Heart left ventricle (tissue), 16 donors: ENCODE measurements at regions not wholly inside any gene's neighbourhood (a gene's known extent, or its start where the extent isn't known, plus 50 kb on each side); places are given as distances from the start of the nearest gene placed in this dataset.
"Not testable (repeated sequence)": the region's sequence is repeated elsewhere in the genome, so short reads cannot be mapped to it uniquely, and the experiment has no call there.

Experiments
- ATAC-seq, 4 donors: fragments of 200-7000 bp; cut with Tn5 transposase; one replicate each; pipeline ENCODE4 v1.9.1; 2020 to 2022; ENCODE audit warnings: moderate library complexity in 4 of 4, mild to moderate bottlenecking in 3 of 4, moderate number of reproducible peaks in 1 of 4
- DNase-seq, 5 donors: peaks; one replicate each; pipeline ENCODE4 v3.0.0-alpha.2; 2020
- H3K27ac ChIP-seq, 12 donors: fragments of 200-600 bp; sonication (generic) in 4 of 12; one replicate each; pipeline versions ENCODE4 v1.5.0 to v1.8.0; 2016 to 2022; ENCODE audit warnings: mild to moderate bottlenecking in 2 of 12
- H3K27me3 ChIP-seq, 9 donors: fragments of 200-600 bp; sonication (generic) in 2 of 9; one replicate each; pipeline versions ENCODE4 v1.5.1 to v1.8.0; 2016 to 2022; ENCODE audit warnings: mild to moderate bottlenecking in 3 of 9
- H3K36me3 ChIP-seq, 9 donors: fragments of 200-600 bp; sonication (generic) in 2 of 9; one replicate each; pipeline versions ENCODE4 v1.5.0 to v1.8.0; 2018 to 2022; ENCODE audit warnings: mild to moderate bottlenecking in 2 of 9
- H3K4me1 ChIP-seq, 12 donors: fragments of 200-600 bp; sonication (generic) in 4 of 12; one replicate each; pipeline versions ENCODE4 v1.5.0 to v1.8.0; 2016 to 2022; ENCODE audit warnings: mild to moderate bottlenecking in 3 of 12
- H3K4me3 ChIP-seq, 12 donors: fragments of 200-600 bp; sonication (generic) in 4 of 12; one replicate each; pipeline versions ENCODE4 v1.5.0 to v1.8.0; 2017 to 2022; ENCODE audit warnings: mild to moderate bottlenecking in 9 of 12, moderate library complexity in 4 of 12
- H3K9me3 ChIP-seq, 12 donors: fragments of 200-600 bp; sonication (generic) in 4 of 12; one replicate each; pipeline versions ENCODE4 v1.5.0 to v1.8.0; 2016 to 2022; ENCODE audit warnings: mild to moderate bottlenecking in 1 of 12
- CTCF ChIP-seq, 12 donors: fragments of 200-600 bp; sonication (generic) in 4 of 12; IDR thresholded peaks; one replicate each; pipeline versions ENCODE4 v1.5.0 to v1.8.0; 2018 to 2022; ENCODE audit warnings: antibody characterized with exemption in 12 of 12, mild to moderate bottlenecking in 5 of 12
- POLR2A ChIP-seq, 2 donors: fragments of 450-650 bp; IDR thresholded peaks; one replicate each; pipeline ENCODE4 v1.6.1; 2017; ENCODE audit warnings: antibody characterized with exemption in 2 of 2, mild to moderate bottlenecking in 2 of 2, moderate library complexity in 2 of 2
- WGBS, 4 donors: extraction: QIAGEN DNeasy Blood & Tissue Kit in 2 of 4; methylation state at CpG; one replicate each; pipeline versions ENCODE4 v1.1.5 to v1.1.7; 2013 to 2018; 5-methylcytosine and 5-hydroxymethylcytosine counted together
- intact Hi-C, 10 donors: fragments of 100-400 bp; cut with DNase I; formaldehyde crosslinking; loops; one replicate each; pipeline versions ENCODE4 v1.11.1 to v1.14.2; 2022
- donor health status: ischemic (EF 13 %, LVEDD 7.1; RV severe dilation, severe dysfunction).
- donor health status: healthy with polysubstance abuse.
- donor health status: DM: no; HTN: yes; CAD: no.
- donor health status: DM: no; HTN: no; CAD: no.
- donor health status: ischemic (EF 25% LVEDD 6.9; RV normal size, moderate dysfunction).
- donor health status: ischemic (EF 25% LVEDD 5.7; RV mildly dilated, moderate dysfunction).
- donor health status: healthy.
- donor health status: DM: yes; HTN: yes; CAD: no.
- donor health status: ischemic (EF 35%, LVEDD 5.7; RV mildly dilated, moderate dysfunction).
- donor health status: nonischemic (EF 11% LVEDD 7.7; RV severe dilation, severe dysfunction).
- donor health status: DM: yes; HTN: yes; CAD: no.
- donor health status: PGD.
- donor health status: ischemic (EF 29% LVEDD 5.4; RV normal size, mild dysfunction).
- donor health status: nonischemic (EF 23%, LVEDD 6.1; RV moderate dilation, normal function).

GRCh38 chr6:113060664-113061063, 713.5 kb downstream of the RFPL4B start:
- WGBS, 4 donors, result 75 to 83% (median 79%) methylated on average over 2 of the region's 2 CpGs
- peaks cover 0 to 7% (median 0%) of the 10 kb centered on the region in 12 donors for H3K9me3 ChIP-seq
- H3K36me3 ChIP-seq, result no peaks in the 10 kb centered on the region
- DNase-seq (no peak), ATAC-seq (no peak)
- intact Hi-C loops, result loop anchor here in 1 of 10 donors (10.0 kb wide), 1 partner anchor 76 kb away; no protein-coding TSS in a partner anchor
- no peak overlapping the region for H3K4me3 ChIP-seq
- no peak overlapping the region for H3K27ac ChIP-seq
- no peak for TF ChIP-seq CTCF (IDR thresholded peaks at IDR 0.05)
- no peak for TF ChIP-seq POLR2A (IDR thresholded peaks at IDR 0.05)
- H3K27me3 ChIP-seq, result no peaks in the 10 kb centered on the region
- H3K4me1 ChIP-seq, result peaks cover 0 to 7% (median 0%) of the 10 kb centered on the region in 12 donors

- Histone ChIP-seq H3K27me3 (no peaks in the 10 kb centered on the region), H3K36me3 (no peaks in the 10 kb centered on the region), H3K27ac (peak overlapping the region in 8 of 12 donors; percentile 2 to 48 (median 33)), H3K4me1 (peaks cover 0 to 36% (median 1%) of the 10 kb centered on the region in 12 donors), H3K4me3 (no peak overlapping the region), H3K9me3 (no peaks in the 10 kb centered on the region)
- no peak for TF ChIP-seq CTCF (IDR thresholded peaks at IDR 0.05)
- TF ChIP-seq POLR2A (IDR thresholded peaks at IDR 0.05), result no peak
- peak; percentile 51 to 81 (median 78) for ATAC-seq
- peak in 1 of 5 donors; percentile 15 for DNase-seq
- intact Hi-C loops, result loop anchor here in 3 of 10 donors (5.0 to 10.0 kb wide), 2 partner anchors 81 to 792 kb away; partner anchors contain the start of gene MARCKS (in 2 of the 3)
- WGBS, 4 donors, result 36 to 41% (median 38%) methylated on average over 2 of the region's 2 CpGs
Measured at GRCh38 chr6:113065611-113066010, 718.5 kb downstream of the RFPL4B start.

GRCh38 chr6:113067612-113068275, 720.6 kb downstream of the RFPL4B start:
- Histone ChIP-seq H3K9me3 (peaks cover 0 to 8% (median 0%) of the 10 kb centered on the region in 12 donors), H3K4me3 (no peak overlapping the region), H3K4me1 (peaks cover 0 to 36% (median 1%) of the 10 kb centered on the region in 12 donors), H3K36me3 (no peaks in the 10 kb centered on the region), H3K27ac (peak overlapping the region in 7 of 12 donors; percentile 10 to 58 (median 48)), H3K27me3 (no peaks in the 10 kb centered on the region)
- DNase-seq (no peak), ATAC-seq (peak in 1 of 4 donors; percentile 39)
- WGBS, 4 donors, result 83 to 93% (median 88%) methylated on average over 3 of the region's 3 CpGs
- intact Hi-C loops, result loop anchor here in 3 of 10 donors (5.0 to 10.0 kb wide), 2 partner anchors 83 to 790 kb away; partner anchors contain the start of gene MARCKS (in 2 of the 3)
- no peak for TF ChIP-seq CTCF (IDR thresholded peaks at IDR 0.05)
- TF ChIP-seq POLR2A (IDR thresholded peaks at IDR 0.05), result no peak

GRCh38 chr6:113068570-113068969, 721.4 kb downstream of the RFPL4B start:
- DNase-seq, result no peak
- ATAC-seq, result peak in 2 of 4 donors; percentile 53 to 68
- TF ChIP-seq POLR2A (IDR thresholded peaks at IDR 0.05) (no peak), CTCF (IDR thresholded peaks at IDR 0.05) (no peak)
- WGBS, 4 donors, result 67 to 82% (median 69%) methylated on average over 2 of the region's 2 CpGs
- Histone ChIP-seq H3K9me3 (peaks cover 0 to 8% (median 0%) of the 10 kb centered on the region in 12 donors), H3K4me3 (no peak overlapping the region), H3K36me3 (no peaks in the 10 kb centered on the region), H3K27ac (peak overlapping the region in 4 of 12 donors; percentile 48 to 58 (median 54)), H3K4me1 (peaks cover 0 to 36% (median 1%) of the 10 kb centered on the region in 12 donors), H3K27me3 (no peaks in the 10 kb centered on the region)
- intact Hi-C loops, result loop anchor here in 3 of 10 donors (5.0 to 10.0 kb wide), 2 partner anchors 84 to 789 kb away; partner anchors contain the start of gene MARCKS (in 2 of the 3)

- H3K36me3 ChIP-seq, ATAC-seq, H3K27me3 ChIP-seq, DNase-seq, H3K4me3 ChIP-seq, H3K27ac ChIP-seq, intact Hi-C loops: not testable (repeated sequence)
- peaks cover 0 to 13% (median 0%) of the 10 kb centered on the region in 12 donors for H3K9me3 ChIP-seq
- H3K4me1 ChIP-seq, result peaks cover 0 to 29% (median 1%) of the 10 kb centered on the region in 12 donors
- WGBS, 4 donors, result 95 to 100% (median 97%) methylated on average over 3 of the region's 3 CpGs
Measured at GRCh38 chr6:113070681-113071080, 723.6 kb downstream of the RFPL4B start.
